CD4-positive, alpha-beta T cell treated with Interleukin-1 beta for 1 hour (primary cell): ENCODE measurements at regions not wholly inside any gene's neighbourhood (a gene's known extent, or its start where the extent isn't known, plus 50 kb on each side); places are given as distances from the start of the nearest gene placed in this dataset.
"Not testable (repeated sequence)": the region's sequence is repeated elsewhere in the genome, so short reads cannot be mapped to it uniquely, and the experiment has no call there.

Experiments
- DNase-seq, 2 donors: peaks; one replicate each; pipeline ENCODE4 v3.0.0-alpha.2; 2020 to 2022

DNA sequence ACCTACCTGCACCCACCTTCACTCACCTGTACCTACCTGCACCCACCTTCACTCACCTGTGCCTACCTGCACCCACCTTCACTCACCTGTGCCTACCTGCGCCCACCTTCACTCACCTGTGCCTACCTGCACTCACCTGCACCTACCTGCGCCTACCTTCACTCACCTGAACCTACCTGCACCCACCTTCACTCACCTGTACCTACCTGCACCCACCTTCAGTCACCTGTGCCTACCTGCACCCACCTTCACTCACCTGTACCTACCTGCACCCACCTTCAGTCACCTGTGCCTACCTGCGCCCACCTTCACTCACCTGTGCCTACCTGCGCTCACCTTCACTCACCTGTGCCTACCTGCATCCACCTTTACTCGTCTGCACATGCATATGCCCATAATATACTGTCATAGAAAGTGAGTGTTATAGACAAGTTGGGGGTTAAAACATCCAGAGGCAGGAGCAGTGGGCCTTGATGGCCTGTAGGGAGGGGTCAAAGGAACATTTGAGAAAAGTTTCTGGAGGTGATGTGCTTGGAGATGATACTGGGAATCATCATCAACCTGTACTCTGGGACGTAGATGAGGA is 232.9 kb upstream of the ZFP64 start:
- DNase-seq: not testable (repeated sequence)

DNA sequence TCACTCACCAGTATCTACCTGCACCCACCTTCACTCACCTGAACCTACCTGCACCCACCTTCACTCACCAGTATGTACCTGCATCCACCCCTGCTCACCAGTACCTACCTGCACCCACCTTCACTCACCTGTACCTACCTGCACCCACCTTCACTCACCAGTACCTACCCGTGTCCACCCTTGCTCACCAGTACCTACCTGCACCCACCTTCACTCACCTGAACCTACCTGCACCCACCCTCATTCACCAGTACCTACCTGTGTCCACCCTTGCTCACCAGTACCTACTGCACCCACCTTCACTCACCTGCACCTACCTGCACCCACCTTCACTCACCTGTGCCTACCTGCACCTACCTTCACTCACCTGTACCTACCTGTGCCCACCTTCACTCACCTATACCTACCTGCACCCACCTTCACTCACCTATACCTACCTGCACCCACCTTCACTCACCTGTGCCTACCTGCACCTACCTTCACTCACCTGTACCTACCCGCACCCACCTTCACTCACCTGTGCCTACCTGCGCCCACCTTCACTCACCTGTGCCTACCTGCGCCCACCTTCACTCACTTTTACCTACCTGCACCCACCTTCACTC is 232.1 kb upstream of the ZFP64 start:
- DNase-seq: not testable (repeated sequence)

DNA sequence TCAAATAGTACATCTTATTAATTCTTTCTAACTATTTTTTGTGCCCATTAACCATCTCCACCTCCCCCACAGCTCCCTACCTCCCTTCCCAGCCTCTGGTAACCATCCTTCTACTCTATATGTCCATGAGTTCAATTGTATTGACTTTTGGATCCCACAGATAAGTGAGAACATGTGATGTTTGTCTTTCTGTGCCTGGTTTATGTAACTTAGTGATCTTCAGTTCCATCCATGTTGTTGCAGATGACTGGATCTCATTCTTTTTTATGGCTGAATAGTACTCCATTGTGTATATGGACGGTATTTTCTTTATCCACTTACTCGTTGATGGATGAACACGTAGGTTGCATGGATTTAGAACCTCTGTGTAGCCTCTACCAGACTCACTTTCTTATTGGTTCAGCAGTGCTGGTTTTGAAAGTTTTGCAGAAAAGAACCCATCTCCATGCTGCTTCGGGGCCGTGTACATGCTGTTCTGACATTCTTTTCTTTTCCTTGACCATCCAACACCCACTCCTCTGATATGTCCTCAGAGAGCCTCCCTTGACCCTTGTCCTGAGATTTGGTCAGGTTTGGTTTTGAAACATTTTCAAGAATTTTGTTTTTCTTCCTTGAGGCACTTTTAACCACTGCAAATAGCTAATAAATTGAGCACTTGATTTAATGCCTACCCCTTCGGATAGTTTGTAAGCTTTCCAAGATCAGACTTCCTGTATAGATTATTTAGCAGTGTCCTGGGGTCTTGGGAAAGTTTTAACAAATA is 231.2 kb upstream of the ZFP64 start:
- no peak for DNase-seq

DNA sequence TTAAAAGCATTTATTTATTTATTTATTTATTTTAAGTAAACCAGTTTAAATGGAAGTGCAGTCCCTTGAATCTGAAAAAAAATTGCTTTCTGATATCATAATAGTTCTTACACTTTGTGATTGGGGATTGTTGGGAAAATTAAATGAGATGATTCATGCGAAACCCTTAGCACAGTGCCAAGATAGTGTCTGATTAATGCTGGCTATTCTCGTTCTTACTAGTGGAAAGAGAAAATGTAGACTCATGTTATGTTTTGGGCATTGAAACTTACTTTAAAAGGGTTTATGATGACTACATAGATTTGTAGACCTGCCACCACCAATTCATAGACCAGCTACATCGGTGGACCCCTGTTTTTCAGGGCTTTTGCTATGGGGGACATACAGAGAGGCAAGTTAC is 229.2 kb upstream of the ZFP64 start:
- no peak for DNase-seq

DNA sequence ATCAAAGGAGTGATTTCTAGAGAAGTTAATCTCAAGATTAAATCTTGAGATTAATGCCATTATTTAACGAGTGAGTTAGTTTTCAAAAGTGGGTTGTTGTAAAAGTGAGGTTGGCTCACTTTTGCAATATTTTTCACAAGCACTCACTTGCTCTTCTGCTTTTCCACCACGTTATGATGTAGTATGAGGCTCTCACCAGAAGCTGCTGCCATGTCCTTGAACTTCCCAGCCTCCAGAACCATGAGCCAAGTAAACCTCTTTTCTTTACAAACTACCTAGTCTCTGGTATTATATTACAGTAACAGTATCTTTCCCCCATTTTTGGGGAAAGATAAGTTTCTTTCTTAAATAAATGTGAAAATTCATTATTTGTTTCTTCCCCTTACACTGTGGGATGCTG is 227.6 kb upstream of the ZFP64 start:
- no peak for DNase-seq

DNA sequence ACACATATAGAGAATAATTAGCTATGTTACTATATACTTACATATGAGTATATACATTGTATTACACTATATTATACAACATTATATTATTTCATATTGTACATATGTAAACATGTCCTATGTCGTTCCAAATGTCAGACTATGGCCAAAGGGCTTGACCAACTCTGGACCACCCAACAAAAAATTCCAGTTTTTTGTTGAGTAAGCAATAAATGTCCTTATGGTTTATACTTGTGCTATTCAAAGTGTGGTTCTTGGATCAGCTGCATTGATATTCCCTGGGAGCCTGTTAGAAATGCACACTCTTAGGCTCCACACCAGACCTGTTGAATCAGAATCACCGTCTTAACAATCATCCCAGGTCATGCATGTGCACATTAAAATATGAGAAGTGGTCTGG is 225.4 kb upstream of the ZFP64 start:
- DNase-seq: no peak

DNA sequence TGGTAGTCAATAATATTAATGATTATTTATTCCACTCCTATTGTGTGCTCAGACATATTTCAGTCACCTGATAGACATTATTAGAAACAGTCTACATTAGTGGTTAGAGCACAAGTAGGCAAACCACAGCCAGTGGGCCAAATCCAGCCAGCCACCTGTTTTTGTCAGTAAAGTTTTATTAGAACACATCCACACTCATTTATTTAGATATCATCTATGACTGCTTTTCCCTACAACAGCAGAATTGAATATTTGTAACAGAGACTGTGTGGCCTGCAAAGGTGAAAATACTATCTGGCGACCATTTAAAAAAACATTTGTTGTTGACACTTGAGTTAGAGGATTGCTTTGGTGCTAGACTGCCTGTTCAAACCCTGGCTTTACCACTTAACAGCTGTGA is 220.0 kb upstream of the ZFP64 start:
- DNase-seq: no peak

DNA sequence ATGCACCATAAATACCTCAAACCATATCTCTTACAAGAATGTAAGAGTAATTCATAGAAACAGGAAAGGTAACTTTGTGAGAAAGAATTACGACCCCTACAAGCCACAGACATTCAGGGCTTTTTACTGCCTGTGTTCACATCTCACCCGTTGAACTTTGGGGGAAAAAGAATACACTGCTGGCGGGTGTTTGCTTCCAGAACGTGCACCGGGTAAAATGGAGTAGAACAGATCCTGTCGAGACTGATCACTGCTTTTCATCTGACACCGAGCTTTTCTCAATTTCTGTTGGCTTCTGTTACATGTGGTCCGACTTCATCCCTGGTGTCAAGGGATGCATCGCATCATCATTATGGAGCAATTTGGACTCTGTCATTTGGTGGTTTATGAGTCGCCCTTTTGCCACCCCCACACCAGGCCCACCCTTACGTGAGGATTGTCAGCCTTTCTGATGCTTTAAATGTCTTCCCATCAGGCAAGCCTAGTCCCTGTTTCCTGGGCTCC is 219.2 kb upstream of the ZFP64 start:
- no peak for DNase-seq

DNA sequence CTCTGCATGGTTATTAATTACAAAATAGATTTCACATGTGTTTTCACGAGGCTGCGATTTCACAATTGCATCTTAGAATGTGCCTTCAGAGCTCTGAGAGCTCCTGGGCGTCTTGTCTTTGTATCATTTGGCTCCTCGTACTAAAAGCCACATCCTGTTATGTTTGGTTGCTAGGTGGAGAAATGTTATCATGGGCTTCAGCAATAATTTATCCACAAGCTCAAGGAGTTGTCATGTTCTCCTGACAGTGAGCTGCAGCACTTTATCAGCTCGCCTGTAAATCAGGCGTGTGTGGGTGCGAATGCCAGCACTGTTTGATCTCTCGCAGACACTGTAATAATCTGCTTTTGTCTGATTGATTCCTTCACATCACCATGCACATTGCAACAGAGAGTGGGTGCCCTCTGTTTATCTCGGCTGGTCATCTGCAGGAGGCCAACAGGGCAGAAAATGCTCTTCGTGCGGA is 218.6 kb upstream of the ZFP64 start:
- peak; percentile 78 to 85 for DNase-seq

DNA sequence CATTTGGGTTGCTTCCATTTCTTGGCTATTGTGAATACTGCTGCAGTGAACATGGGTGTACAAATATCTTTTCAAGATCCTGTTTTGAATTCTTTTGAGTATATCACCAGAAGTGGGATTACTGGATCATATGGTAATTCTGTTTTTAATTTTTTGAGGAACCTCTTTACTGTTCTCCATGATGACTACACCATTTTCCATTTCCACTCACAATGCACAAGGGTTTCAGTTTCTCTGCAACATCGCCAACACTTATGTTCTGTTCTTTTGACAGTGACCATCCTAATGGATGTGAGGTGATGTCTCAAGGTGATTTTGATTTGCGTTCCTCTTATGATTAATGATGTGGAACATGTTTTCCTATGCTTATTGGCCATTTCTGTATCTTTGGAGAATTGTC is 214.4 kb upstream of the ZFP64 start:
- DNase-seq: no peak

DNA sequence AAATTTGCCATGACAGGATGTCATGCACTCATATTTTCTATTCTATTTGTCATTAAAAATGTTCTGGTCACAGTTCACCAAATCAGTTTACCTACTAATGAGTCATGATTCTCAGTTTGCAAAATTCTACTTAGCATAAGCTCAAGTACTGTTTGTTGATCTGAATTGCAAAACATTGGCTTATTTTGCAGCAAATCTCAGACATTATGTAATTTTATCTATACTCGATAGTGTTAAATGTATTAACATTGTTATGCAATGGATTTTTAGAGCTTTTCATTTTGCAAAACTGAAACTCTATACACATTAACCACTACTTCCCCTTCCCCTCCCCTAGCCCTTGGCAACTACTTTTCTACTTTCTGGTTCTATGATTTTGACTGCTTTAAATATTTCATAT is 213.8 kb upstream of the ZFP64 start:
- peak in 1 of 2 donors; percentile 47 for DNase-seq

DNA sequence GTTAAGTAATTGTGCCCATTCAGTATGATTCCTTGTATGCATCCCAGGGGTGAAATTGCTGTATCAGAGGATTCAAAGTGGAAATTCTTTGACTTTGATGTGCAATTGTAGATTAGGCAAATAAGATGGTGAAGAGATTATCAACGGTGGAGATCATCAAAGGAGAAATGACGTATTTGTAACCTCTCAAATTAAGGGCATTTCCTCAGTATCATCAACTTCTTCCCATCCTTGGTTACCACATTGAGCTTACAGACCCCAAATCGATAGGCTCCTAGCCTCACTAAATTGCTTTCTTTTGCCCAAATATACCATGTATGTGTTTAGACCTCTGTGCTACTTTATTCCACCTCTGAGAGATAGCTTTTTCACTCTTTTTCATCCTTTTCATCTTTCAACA is 213.1 kb upstream of the ZFP64 start:
- DNase-seq: peak in 1 of 2 donors; percentile 54

DNA sequence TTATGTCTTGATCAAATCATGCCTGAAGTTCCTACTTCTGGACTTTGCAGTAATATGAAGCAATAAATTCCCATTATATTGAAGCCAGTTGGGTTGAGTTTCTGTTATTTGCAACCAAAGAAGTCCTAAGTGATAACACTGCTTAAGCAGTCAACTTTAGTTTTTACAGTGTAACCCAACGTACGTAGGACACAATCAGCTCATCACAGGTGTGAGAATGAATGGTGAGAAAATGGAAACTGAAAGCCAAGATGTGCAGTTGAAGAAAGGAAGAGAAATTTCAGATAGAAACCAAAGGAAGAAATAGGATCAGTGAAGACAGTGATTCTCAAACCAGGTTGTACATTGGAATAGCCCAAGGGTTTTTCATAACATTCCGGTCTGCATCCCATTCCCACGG is 211.4 kb upstream of the ZFP64 start:
- no peak for DNase-seq

DNA sequence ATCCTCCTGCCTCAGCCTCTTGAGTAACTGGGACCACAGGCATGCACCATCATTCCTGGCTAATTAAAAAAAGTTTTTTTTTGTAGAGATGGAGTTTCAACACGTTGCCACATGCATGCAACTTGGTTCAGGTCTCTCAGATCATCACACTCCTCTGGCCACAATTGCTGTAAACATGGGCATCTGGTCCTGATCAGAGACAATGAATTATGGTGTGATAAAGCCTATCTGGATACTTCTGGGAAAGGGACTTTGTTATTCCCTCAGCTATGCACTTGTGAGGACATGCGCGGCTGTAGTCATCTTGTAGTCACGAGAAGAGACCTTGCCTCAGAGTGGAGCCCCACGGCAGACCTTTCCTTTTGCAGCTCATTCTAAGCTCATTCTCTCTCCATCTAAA is 210.9 kb upstream of the ZFP64 start:
- no peak for DNase-seq

DNA sequence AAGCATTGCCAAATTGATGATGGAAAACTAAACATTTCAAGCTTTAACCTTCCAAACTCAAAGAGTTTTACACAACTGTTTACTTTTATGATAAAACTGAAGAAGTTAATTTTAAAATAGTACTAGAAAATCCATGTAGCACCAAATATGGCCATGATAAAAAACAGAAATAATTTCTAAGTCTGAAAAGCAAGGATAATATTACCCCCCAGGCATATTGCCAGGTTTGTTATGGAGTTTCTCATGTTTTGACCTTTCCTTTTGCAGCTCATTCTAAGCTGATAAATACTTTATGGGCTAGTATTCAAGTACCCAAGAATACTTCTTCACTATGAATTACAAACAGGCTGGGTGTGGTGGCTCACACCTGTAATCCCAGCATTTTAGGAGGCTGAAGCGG is 209.9 kb upstream of the ZFP64 start:
- DNase-seq: no peak

DNA sequence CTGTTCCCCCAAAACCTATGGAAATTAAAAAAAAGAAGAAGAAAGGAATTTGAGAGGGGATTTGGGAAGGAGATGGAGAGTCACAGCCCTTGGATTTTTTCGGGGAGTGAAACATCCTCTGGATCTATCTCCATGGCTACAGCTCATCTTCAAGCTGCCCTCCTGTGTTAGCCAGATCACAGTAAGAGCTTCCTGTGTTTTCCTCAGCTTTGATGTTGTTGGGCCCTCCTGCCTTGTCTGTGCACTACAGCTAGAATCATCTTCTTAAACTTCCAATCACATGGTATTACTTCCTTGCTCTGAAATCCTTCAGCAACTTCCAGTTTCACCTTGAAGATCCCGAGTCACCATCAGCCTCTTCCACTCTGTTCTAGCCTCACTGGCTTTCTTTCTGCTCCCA is 207.8 kb upstream of the ZFP64 start:
- no peak for DNase-seq

DNA sequence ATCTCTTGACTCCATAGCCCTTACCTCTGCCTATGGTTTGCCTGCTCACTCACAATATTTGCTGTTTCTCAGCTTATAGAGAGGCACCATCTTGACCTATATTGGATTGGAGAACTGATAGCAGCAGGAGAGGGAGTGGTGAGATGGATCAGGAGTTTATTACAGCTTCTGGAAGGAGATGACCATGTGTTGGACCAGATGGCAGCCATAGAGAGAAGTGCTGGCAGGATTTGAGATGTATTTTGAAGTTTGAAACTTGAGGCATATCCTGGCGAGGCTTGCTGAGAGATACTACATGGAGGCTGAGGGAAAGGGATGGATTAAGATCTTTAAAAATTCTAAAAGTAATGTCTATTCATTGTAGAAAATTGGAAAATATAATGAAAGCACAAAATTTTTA is 198.0 kb upstream of the ZFP64 start:
- DNase-seq: no peak

DNA sequence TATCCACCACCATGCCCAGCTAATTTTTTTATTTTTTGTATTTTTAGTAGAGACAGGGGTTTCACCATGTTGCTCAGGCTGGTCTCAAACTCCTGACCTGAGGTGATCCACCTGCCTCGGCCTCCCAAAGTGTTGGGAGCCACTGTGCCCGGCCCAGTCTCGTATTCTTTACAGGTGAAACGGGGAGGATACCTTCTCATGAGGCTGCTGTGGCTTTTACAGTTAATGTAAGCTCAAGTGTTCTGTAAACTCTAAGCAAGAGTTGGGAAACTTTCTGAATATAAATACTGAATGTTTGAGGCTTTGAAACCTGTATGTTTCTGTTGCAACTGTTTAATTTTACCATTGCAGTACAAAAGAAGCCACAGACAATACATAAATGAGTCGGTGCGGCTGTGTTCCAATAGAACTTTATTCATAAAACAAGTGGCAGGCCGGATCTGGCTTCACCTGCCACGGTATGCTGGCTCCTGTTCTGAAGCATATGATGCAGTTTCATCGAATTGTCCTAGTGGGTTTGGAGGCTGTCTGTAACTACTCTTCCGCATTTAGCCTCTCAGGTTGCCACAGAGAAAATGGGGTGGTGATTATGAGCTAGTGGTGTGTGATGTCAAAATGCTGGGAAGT is 192.5 kb upstream of the ZFP64 start:
- DNase-seq: no peak

DNA sequence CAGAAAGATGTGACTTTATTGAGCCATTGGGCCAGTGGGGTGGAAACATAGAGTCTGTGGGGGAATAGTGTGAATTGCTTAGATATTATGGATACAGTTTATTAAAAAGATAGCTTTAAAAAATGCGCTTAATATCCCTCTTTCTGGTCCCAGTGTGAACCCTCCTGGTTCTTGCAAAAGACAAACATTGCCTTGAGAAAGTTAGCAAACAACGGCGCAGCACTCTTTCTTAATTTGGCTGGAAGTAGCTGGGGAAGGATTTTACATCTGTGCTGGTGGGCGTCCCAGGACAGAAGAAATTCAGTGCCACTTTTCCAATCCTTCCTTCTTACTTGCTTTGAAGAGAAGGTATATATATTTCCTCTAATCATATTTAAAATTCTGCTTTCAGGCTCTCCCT is 191.4 kb upstream of the ZFP64 start:
- DNase-seq: no peak

DNA sequence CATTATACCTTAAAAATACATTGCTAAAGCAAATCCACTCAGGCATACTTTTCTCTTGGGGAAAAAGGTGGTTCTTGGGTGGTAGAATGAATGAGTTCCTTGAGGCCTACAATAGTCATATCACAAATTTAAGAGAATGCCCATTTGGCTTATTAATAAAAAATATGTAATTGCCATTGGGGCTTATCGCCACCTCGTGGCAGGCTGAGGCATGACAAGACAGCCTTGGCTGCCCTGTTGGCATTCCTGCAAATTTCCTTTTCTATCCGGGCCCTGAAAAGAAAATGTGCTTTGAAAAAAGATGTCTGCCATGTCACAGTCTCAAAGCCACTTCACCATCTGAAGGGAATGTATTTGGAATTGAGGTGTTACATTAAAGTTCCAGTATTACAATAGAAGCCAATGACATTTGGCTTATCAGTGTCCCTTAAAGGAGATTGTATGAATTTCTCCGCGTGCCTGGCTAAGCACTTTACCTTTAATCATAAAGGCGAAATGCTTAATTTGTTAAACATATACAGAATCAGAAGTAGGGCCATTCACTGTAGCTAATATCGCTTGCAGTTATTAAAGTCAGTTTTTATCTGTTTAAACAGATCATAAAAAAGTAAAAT is 188.3 kb upstream of the ZFP64 start:
- peak; percentile 4 to 39 for DNase-seq

DNA sequence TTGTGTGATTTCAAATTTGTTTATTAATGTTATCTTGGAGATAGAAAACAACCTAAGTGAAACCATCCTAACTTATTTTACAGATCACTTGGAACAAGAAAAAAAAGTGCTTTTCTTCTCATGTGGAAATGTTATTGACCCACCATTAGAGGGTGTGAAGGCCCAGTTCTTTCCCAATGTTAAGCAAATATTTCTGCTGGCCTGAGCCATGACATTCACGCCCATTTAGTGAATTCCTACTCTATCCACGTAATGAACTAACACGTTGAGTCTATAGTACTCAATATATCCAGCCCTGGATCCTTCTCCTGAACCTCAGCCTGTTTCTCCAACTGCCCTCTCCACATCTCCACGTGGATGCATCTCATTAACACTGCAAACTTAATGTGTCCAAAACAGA is 180.6 kb upstream of the ZFP64 start:
- DNase-seq: no peak

DNA sequence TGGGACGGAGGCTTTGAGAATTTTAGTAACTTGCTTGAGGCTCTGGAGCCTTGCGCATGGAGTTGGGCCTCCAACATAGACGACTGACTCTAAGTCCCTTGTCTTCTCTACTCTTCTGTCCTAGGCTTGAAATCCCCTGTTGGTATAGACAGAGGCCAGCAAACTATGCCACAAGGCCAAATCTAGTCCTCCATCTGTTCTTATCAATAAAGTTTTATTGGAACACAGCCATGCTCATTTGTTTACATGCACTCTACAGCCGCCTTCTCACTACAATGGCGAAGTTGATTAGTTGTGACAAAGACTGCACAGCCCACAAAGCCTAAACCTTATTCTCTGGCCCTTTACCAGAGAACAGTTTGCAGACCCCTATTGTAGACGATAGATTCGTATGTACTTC is 174.1 kb upstream of the ZFP64 start:
- no peak for DNase-seq

DNA sequence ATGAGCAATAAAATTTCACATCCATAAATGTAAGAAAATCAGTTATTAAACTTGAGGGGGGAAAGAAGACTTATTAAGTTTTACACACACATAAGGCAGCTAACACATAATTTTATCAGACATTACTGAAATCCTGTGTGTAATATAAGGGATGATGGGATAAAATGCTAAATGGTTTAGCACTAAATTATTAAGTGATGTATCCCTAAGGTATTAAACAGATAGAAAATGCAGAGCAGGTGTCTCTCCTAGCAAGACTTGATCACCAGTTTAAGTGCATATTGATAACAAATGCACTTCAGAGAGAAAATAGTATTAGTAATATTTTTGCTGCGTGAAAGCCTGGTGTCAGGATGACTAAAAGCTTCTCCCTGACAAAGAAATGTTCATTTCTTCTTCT is 172.8 kb upstream of the ZFP64 start:
- no peak for DNase-seq
